ENCODE measurements at regions not wholly inside any gene's neighbourhood (a gene's known extent, or its start where the extent isn't known, plus 50 kb on each side); places are given as distances from the start of the nearest gene placed in this dataset.

DNA sequence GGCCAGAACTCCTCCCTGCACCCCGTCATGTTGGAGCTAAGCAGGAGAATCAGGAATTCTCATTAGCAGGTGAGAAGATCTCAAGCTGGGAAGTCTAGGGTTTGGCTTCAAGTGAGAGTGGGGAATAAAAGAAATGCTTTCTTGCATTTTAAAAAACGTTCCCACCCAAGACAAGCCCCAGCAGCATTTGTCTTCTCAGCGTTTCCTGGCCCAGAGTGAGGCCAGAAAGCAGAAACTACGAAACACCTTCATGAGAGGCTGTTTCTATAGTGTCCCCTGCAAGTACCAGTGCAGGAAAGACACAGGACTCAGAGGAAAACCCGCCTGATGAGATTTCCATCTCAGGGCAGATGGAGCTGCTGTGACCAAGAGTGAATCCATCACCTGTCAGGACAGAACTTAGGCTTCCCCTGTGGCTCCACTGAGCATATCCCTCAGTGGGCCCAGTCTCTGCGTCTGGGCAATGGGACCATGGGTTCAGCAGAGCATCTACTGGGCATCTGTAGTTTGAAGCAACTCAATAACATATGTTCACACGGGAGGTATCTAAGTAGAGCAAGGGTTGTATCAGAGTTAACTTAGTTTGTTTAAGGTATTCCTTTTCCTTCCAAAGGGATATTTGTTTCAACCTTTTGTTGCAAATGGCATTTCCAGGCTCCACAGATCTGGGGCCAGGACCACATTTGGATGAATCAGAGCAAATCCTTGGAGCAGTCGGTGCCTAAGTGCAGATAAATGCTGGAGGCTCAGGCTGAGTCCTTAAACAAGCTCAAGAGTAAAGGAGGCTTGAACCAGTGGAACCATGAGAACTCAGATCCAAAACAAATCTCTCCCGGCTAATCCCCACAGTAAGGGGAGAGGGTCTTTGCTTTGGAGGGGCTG is 548.3 kb downstream of the MIAT start:
- DNase-seq (ENCODE audit: low spot score), result no peak

DNA sequence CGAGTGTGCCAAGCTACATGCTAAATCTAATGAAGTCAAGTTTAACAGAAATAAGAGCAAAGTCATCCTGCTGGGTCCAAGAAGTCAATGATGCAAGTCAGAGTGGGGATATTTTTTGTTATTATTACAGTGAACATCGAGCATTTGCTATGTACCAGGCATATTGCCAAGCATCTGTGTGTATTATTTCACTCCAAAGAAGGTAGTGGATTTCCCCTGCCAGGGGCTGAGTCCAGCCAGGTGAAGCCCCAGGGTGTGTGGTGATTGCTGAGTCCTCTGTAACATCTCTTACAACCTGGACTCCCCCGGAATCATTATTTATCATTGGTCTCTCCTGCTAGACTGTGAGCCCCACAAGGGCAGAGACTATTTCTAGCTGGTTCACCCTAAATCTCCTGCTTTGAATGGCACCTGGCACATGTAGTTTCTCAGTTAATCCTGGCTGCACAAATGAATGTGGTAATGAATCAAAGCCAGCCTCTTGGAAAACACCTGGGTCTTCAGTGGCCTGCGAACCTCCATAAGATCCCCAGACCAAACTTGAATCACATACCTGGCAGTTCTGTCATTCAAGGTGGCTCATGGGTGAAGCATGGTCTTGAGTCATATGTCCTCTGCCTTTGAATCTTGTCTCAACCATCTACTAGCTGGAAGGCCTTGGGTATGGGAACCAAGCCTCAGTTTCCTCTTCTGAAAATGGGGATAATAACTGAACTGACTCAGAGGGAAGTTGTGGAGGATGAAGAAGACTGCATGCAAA is 549.2 kb downstream of the MIAT start:
- no peak for DNase-seq (ENCODE audit: low spot score)

DNA sequence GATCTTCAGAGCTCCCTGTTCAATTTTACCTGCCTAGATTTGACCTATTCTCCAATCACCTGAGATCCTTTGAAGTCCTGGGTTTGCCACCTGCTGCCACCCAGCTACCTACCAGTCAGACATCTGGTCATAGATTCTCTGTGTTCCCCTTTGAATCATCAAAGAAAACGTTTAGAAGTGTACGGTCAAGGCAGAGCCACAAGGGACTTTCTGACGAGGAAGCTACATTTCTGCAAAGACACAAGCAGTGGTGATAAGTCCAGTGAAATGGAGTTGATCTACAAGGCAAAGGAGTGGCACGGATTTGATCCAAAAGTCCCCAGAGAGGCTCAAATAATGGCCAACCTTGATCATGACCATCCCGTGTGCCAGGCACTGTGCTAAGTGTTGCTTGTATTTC is 549.9 kb downstream of the MIAT start:
- no peak for DNase-seq (ENCODE audit: low spot score)

DNA sequence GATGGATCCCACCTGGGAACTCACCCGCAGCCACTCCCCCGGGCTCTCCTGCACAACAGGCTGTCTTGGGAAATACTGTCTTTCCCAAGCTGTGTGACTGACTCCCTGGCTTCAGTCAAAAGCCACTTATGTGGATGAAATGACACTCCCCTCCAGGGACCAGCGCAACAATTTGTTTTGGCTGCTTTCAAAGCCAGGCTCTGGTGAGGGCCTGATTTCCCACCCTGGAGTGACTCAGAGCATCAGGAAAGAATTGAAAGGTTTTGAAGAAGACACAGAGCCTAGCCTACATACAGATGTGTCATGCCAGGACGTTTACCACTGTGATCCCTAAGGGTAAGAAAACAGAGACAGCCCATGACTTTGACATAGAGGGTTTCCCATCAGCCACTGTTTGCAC is 550.5 kb downstream of the MIAT start:
- no peak for DNase-seq (ENCODE audit: low spot score)

DNA sequence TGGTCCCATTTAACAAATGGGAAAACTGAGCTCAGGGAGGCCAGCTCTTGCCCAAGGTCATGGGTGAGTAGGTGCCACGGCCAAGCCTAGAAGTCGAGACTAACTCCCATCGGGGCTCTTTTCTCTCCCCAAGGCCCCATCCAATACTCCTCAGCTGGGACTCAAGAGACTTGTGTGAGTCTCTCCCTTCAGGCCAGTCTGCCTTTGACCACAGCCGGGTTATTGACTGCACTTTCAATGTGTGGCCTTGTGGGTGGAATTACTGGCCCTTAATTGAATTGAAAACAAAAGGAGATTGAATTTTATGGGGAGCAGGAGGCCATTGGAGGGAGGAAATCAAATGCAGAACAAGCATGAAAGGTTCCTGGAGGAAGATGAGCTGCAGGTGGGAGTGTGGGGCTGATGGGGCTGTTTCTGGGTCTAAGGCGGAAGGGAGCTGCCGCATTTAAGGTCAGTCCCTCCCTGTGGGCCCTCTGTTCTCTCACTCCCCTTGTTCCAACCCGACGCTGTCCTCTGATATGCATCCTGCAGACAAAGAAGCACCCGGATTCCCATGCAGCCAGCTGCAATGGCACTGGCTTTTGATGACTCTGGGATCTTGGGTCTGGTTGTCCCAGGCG is 552.8 kb downstream of the MIAT start:
- no peak for DNase-seq (ENCODE audit: low spot score)

DNA sequence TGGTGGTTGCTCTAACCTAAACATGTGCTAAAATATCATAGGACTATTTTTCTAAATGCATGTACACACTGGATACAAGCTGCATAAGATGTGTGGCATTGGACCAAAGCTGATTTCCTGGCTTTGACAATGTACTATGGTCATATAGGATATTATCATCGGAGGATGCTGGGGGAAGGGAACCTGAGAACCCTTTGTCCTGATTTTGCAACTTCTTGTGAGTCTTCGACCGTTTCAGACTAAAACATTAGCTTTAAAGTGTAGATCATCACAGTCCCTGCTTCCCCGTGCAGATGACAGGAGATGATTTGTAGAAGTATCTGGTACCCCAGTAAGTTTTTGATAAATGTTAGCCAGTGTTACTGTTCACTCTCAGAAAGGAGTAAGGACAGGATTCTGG is 554.7 kb downstream of the MIAT start:
- DNase-seq (ENCODE audit: low spot score), result no peak

DNA sequence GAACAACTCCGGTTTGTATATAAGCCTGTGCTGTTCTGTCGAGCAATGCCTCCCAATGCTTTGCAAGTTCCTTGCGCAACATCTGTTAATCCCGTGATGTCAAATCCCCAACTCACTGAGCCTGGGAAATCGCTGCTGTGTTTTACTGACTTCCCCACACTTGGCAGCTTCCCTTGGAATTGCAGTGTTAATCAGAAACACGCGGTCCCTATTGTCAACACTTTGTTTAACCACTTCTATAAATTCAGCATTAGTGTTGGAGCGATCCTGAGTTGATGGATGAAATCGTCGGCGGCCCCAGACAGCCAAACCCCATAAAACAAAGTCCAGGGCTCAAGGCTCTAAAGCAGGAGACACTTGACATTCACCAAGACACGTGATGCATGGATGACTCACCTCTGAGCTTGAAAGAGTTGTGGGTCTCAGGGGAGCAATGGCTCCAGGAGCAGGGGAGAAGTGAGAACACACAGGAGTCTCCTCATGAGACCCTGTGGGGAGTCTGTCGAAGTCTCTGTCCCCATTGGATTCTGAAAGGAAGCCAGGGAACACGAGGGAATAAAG is 555.3 kb downstream of the MIAT start:
- DNase-seq (ENCODE audit: low spot score), result no peak

DNA sequence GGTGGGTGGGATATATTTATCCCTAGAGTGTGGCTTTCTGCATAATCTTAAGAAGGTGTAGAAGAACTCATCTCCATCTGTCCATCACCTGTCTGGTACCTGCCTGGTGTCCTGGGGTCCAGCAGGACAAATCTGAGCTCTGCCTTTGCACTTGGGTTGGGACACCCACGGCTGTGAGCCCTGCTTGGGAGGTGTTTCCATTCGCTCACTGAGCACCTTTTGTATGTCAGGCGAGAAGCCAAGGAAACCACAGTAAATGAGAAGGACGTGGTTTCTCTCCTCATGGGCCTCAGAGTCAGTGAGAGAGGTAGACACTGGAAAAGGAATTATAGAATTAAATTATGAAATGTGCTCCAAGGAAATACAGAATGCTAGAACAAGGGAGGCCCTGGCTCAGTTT is 555.9 kb downstream of the MIAT start:
- DNase-seq (ENCODE audit: low spot score), result no peak

DNA sequence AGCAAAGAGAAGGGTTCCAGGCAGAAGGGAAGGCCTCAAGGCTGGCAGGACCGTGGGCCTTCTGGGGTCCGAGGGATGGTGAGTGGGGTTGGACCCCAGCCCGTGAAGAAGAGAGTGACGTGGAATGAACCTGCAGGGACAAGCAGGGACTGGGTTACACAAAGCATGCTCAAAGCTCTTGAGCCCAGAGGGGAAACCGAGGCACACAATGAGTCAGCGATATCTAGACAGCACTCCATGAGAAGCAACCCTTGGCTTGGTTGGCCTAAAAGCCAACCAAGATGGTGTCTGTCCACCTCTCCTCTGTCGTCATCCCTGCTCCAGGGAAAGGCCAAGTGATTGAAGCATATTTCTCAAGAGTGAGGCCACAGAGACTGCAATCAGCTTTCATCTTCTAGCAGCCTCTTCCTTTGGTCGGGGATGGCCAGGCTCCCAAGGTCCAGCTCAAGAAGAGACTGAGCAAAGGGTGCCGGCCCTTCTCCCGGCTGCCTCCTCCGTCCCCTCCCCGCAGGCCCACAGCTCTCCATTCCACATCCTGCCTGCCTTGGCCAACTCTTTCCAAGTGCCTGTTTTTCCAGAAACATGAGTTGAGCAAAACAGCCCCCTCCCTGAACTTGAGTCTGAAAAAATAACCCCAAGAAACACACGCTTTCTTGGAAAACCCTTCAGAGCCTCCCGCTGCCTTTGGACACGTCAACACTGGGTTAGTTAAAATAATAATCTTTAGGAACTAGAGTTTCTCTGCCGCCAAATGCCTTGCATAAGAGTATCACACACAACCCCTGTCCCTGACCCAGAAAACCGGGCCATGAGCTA is 556.6 kb downstream of the MIAT start:
- DNase-seq (ENCODE audit: low spot score), result no peak

DNA sequence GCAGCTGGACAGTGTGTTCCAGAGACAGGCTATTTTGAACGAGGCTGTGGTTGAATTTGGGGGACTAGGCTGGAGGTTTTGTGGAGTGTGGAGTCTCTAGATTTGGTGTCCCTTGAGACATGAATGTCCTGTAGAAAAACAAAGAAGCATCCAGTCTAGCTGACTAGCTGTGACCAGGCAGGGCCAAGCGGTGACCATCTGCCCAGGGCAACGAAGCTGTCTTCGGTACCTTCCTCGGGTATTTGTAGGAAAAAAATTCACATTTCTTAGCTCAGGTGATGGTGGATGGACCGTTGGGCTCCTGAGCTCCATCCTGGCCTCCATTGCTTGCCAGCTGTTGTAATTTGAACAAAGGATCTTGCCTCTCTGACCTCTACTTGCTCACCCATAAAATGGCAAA is 557.3 kb downstream of the MIAT start:
- no peak for DNase-seq (ENCODE audit: low spot score)

DNA sequence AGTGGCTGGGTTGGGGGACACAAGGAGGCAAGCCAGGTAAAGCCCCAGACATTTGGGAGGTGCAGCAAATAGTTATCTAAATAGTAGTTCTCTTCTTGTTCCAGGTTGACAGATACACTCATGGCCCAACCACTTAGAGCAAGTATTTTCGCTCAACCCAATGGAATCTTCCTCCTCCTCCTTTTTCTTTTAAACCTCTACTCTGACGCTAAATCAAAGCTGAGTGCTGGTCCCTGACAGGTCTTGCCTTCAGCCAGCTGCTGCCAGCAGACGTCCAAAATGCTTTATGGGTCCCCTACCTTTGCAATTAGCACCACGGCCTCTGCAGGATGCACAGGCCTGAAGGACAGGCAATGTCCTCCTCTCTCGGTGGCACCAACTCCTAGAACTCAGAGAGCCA is 558.5 kb downstream of the MIAT start:
- no peak for DNase-seq (ENCODE audit: low spot score)

DNA sequence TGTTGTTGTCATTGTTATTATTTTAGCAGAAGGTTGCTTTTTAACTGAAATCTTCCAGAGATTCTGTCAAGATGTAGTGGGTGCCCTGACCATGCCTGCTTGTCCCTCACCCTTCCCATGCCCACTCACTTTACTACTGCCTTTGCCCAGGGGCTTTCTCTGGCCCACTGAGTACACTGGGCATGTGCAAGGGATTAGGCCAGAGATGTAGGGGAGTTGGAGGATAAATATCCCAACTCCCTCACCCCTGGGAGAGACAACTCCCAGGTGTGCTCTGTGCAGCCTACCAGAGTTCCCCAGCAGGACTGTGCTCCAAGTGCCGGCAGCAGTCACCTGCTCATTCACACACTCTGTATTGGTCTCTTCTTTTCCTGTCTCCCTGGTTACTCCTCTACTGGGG is 559.1 kb downstream of the MIAT start:
- DNase-seq (ENCODE audit: low spot score), result no peak

DNA sequence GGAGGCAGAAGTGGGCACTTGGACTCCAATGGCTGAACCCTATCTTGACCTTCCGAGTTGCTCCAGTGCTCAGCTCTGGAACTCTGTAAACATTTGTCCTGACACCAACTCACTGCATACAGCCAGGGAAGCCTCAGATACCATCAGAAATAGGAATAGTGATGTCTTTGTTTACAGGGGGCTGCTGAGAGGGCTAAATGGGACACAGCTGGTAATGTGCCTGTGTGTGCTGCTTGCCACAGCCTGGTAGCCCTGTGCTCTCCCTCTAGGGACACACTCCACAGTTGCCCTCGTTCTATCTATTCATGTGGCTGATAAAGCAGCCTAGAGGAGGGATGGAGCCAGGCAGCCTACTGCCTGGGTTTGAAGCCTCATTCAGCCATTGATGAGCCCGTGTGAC is 559.8 kb downstream of the MIAT start:
- no peak for DNase-seq (ENCODE audit: low spot score)

DNA sequence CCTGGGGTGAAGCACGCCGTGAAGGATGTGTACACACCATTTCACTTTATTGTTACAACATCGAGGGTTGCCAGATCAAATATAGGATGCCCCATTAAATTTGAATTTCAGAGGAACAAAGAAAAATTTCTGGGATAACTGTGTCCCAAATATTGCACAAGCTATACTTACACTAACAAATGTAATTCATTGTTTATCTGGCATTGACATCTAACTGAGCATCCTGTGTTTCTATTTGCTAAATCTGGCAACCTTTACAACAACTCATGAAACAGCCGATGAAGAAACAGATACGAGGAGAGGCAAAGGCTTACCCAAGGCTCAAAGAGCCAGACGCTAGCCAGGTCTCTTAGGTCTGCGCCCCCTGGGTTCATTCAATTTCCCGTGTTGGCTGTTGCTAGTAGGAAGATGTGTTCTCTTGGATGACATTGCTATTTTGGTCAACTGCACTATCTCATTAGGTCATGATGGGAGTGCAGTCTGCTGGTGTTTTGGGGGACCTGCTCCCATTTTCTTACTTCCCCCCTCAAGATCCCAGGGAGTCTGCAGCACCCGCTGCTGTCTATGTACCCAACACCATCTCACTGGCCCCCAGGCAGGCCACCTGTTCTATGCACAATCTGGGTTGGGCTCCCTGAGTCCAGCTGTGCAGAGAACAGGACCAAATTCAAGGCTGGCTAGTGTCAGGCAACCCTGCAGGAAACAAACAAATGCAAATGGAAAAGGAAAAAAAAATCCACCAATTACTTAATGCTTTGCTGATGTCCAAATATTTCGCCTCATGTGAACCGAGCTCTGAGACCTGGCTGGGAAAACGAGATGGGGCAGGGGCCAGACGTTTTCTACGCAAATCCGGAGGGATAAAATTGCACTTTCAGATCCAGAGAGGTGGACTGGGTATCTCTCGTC is 560.9 kb downstream of the MIAT start:
- no peak for DNase-seq (ENCODE audit: low spot score)

DNA sequence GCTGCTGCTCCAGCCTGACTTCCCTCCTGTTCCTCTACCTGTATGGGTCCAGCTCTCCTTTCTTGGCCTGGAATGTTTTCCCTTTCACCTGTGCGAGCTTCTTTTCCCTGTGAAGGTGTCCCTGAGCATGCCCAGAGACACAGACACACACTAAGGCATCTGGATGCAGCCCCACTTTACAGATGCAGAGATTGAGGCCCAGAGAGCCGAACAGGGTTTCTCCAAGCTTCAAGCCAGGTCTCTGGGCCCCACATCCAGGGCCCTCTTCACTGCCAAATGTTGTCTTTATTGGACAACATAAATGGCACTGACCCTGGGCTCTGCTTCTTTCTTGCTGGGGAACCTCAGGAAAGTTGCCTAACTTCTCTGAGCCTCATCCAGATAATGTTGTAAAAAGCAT is 561.6 kb downstream of the MIAT start:
- DNase-seq (ENCODE audit: low spot score), result no peak

DNA sequence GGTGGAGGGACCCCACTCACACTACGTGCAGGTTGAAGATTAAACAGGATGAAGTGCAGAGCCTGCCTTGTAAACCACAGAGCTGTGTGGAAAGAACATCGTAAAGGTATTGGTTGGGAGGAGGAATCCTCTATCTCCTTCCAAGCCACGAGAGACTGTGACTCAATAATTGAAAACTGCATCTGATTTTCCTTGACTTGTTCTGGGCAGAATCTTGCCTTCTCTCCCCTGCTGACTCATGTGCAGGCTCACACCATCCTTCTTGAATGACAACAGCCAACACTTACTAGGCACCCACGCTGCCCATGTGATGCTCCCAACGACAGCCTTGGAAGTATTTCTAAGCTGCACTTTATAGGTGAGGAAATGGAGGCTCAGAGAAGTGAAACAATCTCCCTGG is 563.0 kb downstream of the MIAT start:
- DNase-seq (ENCODE audit: low spot score), result no peak

DNA sequence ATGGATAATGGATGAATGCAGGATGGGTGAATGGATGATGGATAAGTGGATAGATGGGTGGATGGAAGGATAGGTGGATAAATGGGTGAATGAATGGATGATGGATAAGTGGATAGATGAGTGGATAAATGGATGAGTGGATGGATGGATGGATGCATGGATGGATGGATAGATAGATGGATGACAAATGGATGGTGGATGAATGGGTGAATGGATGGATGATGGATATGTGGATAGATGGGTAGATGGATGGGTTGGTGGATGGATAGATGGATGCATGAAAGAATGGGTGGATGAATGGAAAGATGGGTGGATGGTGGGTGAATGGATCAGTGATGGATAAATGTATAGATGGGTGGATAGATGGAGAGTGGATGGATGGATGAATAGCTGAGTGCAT is 564.8 kb downstream of the MIAT start:
- DNase-seq (ENCODE audit: low spot score), result no peak

DNA sequence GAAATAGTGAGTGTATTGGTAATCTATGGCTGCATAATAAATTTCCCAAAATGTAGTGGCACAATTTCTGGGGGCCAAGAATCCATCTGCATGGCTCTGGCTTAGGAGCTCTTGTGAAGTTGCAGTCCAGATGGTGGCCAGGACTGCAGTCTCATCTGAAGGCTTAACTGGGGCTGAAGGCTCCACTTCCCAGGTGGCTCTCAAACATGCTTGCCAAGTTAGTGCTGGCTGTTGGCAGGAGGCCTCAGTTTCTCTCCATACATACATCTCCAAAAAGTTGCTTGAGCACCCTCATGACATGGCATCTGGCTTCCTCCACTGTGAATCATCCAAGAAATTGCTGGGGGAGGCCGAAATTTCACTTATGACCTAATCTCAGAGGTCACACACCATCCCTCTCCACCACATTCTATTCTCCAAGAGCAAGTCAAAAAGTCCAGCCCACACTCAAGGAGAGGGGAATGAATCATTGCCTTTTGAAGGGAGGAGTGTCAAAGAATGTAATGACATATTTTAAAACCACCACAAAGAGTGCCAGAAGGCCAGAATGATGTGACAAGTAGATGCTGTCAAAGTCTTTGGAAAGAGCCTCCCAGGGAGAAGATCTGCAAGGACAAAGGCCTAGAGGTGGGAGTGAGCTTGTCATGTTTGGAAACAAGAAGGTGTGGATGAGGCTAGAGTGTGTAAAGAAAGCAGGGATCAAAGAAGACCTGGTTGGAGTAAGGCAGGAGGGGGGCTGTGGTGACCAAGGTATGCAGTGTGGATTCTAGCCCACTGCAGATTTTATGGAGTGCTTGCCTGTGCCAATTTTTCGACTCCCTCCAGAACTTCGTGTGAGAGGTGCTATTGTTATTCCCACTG is 566.2 kb downstream of the MIAT start:
- DNase-seq (ENCODE audit: low spot score), result no peak

DNA sequence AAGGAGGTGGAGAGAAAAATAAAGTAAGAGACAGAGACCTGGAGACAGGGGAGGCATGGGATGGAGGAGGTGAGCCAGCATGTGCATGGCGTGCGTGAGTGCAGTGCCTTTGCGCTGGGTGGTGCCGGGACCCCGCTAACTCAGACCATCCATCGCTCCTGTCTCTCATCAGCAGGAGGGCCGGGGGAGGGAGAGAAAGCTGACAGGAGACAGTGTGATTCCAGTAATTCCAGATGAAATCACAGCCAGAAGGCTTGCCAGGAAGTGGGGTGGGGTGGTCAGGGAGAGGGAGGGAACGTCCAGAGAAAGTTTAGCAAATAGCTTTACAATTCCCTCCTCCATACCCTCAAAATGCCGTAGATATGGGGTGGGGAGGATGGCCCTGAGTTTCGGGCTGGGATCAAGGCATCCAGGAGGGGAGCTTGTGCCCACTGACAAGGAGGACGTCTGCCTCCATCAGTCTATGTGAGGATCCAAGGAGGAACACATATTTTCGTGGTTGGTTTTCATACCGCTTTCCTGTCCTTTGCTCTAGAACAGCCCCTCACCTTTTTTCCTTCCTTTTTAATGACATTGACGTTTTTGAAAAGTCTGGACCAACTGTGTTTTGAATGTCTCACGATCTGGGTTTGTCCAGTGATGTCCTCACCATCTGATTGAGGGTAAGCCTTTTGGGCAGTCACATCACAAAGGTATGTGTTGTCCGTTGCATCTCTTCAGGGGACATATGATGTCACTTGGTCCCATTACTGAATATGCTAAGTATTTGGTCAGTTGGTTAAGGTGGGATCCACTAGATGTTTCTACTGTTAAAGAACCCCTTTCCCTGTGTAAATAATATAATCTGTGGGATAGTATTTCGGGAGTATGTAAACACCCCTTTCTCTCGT is 567.3 kb downstream of the MIAT start:
- no peak for DNase-seq (ENCODE audit: low spot score)
